GM18519 (cell line): ENCODE measurements at regions not wholly inside any gene's neighbourhood (a gene's known extent, or its start where the extent isn't known, plus 50 kb on each side); places are given as distances from the start of the nearest gene placed in this dataset.

Experiments
- ATAC-seq: cut with Tn5 transposase; IDR thresholded peaks from one replicate; pipeline ENCODE4 v1.9.1; 2021; ENCODE audit warnings: mild to moderate bottlenecking, moderate library complexity; ENCODE audit not compliant: unreplicated experiment, low FRiP score

DNA sequence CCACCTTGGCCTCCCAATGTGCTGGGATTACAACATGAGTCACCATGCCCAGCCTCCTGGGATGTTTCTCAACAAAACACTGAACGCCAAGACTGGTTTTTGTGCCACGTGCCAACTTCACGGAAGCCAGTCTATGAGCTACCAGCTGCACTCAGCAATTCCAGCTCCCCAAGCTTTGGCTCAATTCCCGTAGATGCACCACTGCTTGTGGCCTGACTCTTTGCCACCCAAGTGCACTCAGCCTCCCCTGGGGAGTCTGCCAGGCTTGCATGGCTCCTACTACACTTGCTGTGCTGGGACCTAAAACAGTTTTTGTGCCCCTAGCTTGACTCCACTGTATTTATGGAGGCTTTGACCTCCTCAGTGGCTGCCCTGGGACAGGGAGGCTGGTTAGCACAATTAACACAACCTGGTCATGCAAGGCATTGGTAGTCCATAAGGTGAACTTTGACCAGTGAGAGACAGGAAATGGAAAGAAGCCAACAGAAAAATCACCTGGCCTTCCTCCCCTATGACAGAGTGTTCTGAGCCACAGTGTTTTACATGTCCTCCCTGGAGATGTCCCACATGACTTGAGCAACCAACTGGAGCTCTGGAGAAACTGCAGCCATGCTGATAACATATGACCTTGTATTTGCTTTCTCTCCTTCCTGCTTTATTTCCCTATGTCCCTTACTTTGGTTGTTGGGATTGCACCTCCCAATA, 1173.1 kb downstream of the UQCRFS1 start:
- no peak for ATAC-seq

- ATAC-seq = no peak
Observed at GRCh38 chr19:28037186-28037585, 1175.8 kb downstream of the UQCRFS1 start.

DNA sequence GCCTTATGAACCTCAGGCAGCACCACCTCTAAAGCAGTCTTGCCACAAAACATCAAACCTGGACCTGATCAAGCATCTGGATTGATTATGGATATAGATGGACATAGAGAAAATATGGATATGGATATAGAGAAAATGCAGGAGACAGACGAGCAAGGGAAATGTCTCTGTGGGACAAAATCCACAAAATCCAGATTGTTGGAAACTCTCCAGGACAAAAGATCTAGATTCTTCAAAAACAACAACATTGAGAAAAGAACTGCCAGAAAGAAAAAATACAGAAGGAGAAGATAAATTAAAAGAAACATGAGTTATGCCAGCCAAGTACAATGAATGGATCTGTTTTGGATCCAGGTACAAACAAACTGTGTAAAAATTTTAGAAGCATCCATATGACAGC, 1176.5 kb downstream of the UQCRFS1 start:
- no peak for ATAC-seq

DNA sequence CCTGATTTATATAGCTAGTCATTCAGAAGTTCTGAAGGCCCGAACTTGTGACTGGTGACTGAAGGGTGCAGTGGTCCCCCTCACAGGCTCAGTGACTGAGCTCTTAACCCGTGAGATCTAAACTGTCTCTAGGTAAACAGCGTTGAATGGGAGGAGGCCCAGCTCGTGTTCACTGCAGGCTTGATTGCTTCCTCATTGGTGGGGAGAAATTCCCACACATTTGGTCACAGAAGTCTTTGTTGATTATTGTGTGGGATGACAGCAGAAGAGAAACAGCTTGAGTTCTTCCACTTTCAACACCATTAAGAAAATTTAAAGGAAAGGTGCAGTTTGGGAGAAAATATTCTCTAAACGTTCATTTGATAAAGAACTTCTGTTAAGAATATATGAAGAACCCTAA, 1178.0 kb downstream of the UQCRFS1 start:
- no peak for ATAC-seq

DNA sequence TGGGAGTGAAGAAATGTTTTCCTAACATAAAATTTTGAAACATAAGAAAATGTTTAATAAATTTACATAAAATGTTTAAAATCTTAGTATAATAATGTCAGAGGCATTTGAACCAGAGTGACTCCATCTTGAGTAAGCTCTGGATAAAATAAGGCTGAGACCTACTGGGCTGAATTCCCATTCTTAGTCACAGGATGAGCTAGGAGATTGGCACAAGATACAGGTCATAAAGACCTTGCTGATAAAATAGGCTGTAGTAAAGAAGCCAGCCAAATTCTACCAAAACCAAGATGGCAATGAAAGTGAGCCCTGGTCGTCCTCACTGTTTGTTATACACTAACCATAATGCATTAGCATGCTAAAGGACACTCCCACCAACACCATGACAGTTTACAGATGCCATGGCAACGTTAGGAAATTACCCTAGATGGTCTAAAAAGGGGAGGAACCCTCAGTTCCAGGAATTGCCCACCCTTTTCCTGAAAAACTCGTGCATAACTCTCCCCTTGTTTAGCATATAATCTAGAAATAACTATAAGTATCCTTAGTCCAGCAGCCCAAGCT, 1184.0 kb downstream of the UQCRFS1 start:
- ATAC-seq = no peak

- ATAC-seq = no peak
Observed at GRCh38 chr19:28027116-28027515, 1185.8 kb downstream of the UQCRFS1 start.

DNA sequence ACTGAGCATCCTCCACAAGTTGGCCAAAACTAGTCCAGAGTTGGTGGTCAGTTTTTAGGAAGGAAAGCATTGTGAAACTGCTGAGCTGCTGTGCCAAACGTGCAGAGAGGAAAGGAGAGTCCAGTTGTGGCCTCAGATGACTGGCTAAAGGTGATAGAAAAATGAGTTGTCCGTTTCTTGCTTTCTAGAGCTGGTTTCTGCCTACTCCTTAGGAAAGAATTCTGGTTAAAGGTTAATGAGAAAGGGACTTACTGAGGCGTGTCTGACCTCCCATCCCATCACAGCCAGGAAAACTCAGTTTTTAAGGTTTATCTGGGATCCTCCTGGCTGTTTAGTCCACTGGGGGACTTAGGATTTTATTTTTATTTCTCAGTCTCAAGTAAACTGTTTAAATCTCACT, 1186.3 kb downstream of the UQCRFS1 start:
- ATAC-seq = no peak

GRCh38 chr19:28024920-28025319, 1188.0 kb downstream of the UQCRFS1 start:
- ATAC-seq = no peak

DNA sequence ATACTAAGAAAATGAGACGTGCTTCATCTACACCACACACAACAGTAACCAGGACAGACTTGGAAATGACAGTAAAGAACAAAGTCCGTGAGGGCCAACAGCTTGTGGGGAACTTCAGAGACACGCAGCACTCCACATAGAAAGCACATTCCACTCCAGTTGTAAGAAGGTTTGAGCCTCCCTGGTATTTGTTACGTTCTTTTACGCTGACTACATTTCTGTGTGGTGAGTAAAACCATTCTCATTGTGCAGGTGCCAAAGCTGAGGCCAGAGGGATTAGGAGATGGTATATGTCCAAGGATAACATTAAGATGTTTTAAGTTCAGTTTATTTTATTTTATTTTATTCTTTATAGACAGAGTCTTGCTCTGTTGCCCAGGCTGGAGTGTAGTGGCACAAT, 1189.9 kb downstream of the UQCRFS1 start:
- no peak for ATAC-seq

DNA sequence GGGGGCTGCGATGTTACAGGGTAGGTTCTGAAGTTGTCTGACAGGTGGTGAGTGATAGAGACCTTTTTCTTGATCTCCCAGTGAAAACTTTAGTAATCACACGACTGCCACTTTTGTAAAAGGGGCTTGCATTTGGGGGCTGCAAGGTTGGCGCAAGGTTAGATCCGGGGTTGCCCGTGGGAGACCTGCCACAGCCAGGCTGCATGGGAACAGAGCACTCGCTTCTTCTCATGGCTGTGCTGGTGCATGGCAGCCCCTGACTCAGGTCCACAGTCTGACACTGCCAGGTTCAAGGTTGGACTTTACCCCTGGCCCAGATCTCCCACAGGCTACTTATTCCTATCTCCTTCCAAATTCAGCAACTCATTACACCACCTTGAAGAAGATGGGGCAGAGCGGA, 1190.4 kb downstream of the UQCRFS1 start:
- ATAC-seq = no peak

DNA sequence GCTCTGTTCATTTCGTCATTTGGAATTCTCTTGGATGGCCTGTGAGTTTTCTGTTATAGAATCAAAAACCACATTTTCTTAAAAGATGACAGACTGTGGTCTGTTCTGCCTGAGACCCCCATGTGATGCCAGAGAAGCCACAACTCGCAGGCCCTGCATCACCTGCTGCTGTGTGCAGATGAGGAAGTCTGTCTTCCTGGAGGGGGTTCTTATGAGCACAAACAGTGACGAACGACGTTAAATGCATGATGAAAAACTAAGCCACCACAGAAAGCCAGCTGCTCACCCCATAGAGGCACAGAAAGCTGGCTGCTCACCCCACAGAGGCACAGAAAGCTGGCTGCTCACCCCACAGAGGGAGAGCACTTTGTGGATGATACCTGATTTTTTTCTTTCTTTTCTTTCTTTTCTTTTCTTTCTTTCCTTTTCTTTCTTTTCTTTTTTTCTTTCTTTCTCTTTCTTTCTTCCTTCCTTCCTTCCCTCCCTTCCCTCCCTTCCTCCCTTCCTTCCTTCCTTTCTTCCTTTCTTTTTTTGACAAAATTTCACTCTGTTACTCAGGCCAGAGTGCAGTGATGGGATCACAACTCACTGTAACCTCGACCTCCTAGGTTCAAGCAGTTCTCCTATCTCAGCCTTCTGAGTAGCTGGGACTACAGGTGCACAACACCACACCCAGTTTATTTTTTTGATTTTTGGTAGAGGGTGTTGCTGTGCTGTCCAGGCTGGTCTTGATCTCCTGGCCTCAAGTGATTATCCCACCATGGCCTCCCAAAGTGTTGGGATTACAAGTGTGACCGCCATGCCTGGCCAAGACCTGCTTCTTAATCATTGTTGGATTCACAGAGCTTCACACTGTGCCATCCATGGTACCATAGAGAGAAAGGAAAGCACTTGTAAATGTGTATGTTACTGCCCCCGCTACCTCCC, 1191.4 kb downstream of the UQCRFS1 start:
- no peak for ATAC-seq

DNA sequence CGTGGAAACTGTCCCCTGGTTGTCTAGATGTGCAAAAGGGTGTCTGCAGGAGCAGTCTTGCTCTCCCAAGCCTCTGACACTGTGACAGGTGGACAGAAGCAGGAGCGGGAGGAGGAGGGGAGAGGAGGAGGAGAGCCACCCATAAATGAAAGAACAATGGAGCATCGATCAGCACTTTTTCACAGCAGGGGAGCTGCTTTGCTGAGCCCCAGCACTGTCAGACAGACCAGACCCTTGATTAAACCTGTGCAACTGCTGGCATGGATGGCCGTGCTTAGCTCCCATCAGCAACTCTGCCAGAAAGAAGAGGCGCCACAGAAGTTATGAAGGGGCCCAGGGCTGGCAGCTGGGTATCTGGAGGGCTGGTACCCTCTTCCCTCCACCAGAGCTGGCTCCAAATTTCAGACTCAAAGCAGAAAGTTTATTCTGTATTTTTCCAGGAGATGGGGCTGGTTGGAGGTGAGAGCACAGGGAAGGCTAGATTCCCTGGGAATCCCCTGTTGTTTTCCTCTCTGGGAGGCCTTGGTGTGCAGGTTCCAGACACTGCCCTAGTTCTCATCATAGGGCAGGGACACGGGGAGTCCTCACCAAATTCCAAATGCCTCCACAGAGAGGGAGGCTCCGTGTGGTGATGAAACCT, 1192.2 kb downstream of the UQCRFS1 start:
- no peak for ATAC-seq

- ATAC-seq = no peak
Observed at GRCh38 chr19:28019901-28020300, 1193.0 kb downstream of the UQCRFS1 start.

DNA sequence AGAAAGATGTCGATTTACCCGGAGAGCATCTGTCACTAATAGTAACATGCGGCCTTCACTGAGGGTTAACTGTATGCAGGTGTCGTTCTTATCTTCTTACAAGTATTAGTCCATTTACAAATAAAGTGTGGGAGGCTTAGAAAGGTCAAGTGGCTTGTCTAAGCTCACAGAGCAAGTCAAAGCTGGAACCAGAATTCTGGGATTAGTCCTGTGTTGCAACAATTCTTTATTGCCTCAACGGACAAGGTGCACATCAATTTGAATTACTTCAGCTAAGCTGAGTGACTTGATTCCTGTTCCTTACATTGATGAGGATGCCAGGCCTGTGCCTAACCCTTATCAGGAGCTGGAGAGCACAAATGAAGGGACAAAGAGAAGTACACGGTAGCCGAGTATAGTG, 1193.6 kb downstream of the UQCRFS1 start:
- ATAC-seq = no peak

DNA sequence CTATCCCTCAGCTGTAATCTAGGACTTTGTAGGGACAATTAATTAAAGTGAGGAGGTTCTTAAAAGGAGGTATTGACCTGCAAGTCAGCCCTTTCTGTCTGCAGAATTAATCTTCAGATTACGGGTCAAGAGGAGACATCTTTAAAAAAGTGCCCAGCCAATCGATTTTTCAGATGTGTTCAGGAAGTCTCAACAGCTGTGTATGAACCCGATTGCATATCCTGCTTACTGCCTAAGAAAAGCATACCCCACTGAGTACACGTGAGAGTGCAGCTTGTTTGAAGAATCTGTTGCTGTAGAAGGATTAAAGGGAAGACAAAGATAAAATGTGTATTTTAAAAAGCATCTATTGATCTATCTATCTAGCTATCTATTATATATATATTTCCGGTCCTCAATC, 1194.5 kb downstream of the UQCRFS1 start:
- ATAC-seq = no peak

DNA sequence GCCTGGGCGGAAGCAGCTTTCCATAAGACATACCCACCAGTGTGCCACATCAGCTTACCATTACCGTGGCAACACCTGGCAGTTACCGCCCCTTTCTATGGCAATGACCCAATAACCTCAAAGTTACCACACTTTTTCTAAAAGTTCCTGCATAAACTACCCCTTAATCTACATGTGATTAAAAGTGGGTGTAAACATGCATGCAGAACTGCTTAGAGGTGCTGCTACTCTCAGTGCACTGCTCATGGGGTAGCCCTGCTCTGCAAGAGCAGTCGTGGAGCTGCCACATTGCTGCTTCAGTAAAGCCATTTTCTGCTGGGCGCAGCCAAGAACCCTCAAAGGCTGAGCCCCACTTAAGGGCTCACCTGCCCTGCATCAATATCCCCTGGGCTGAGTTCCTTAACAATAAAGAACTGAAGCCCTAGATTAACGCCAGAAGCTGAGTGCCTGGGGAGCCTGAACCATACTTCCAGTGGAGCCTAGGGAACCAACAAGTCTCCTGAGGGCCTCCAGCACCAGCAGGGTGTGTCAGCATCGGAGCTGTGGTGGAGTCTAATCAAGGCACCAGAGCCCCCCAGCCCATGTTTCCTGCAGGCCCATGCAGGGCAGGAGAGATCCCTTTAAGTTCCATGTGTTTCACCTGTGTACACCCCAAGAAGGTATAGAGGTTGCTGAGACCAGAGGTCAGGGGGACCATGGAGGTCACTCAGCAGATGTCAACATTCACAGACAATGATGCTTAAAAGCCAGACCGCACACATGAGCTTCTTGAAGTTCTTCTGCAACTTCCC, 1198.1 kb downstream of the UQCRFS1 start:
- ATAC-seq = no peak

GRCh38 chr19:28012361-28012760, 1200.6 kb downstream of the UQCRFS1 start:
- ATAC-seq = no peak

- ATAC-seq = no peak
Observed at GRCh38 chr19:28010656-28011055, 1202.3 kb downstream of the UQCRFS1 start.

- ATAC-seq = no peak
Observed at GRCh38 chr19:28009696-28010095, 1203.3 kb downstream of the UQCRFS1 start.

DNA sequence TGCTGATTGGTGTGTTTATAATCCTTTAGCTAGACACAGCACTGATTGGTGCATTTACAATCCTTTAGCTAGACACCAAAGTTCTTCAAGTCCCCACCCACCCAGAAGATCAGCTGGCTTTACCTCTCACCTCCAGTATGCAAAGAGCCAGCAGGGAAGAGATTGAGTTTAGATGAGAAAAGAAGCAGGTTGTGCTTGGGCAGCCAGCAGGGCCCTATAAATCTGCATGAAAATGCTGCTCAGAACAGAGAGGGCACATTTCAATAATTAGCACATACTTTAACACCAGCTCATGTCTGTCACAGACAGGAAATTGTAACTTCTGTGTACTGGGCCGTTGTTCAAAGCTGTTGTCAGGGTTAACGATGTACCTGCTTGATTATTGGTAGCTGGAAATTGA, 1204.3 kb downstream of the UQCRFS1 start:
- ATAC-seq = no peak
